Keratinocyte (primary cell): ENCODE measurements at regions not wholly inside any gene's neighbourhood (a gene's known extent, or its start where the extent isn't known, plus 50 kb on each side); places are given as distances from the start of the nearest gene placed in this dataset.

Experiments
- DNase-seq: peaks from one replicate; pipeline ENCODE4 v3.0.0-alpha.2; 2011; ENCODE audit warnings: low read depth, missing footprints, low spot score
- FAIRE-seq: peaks from 2 replicates; lab custom pipeline; 2011; peaks lifted over from hg19 to GRCh38; lab: Jason Lieb, UNC
- H2AFZ ChIP-seq: 2 replicates; pipeline ENCODE4 v1.6.0; 2012; ENCODE audit warnings: low read length, control low read depth, inconsistent platforms; ENCODE audit not compliant: control insufficient read depth
- H3K27ac ChIP-seq: 2 replicates; pipeline ENCODE4 v1.5.1; 2011; ENCODE audit warnings: low read length; ENCODE audit not compliant: control insufficient read depth, insufficient read depth
- H3K27me3 ChIP-seq: 3 replicates; pipeline ENCODE4 v1.6.0; 2011; ENCODE audit warnings: low read length; ENCODE audit not compliant: control insufficient read depth, insufficient read depth; ENCODE audit errors: extremely low read depth
- H3K36me3 ChIP-seq, 2 experiments: 2 replicates in 1 of 2; 3 replicates in 1 of 2; pipeline ENCODE4 v1.5.1; 2011; ENCODE audit warnings: low read length in 2 of 2, mild to moderate bottlenecking in 1 of 2; ENCODE audit not compliant: control insufficient read depth in 2 of 2, insufficient read depth in 2 of 2; ENCODE audit errors: extremely low read depth in 1 of 2
- H3K4me1 ChIP-seq: 3 replicates; pipeline ENCODE4 v1.5.1; 2011; ENCODE audit warnings: low read length; ENCODE audit not compliant: control insufficient read depth, insufficient read depth; ENCODE audit errors: extremely low read depth
- H3K4me2 ChIP-seq: 3 replicates; pipeline ENCODE4 v1.6.0; 2011; ENCODE audit warnings: low read depth, low read length; ENCODE audit not compliant: control insufficient read depth, insufficient read depth; ENCODE audit errors: extremely low read depth
- H3K4me3 ChIP-seq, 3 experiments: fragments of 200-600 bp in 1 of 3; sonication (generic) in 1 of 3; 2 replicates in 2 of 3; 3 replicates in 1 of 3; pipeline ENCODE4 v1.5.1; 2011 to 2016; ENCODE audit warnings: low read length in 3 of 3, mild to moderate bottlenecking in 3 of 3, control low read depth in 2 of 3, inconsistent platforms in 1 of 3, low read depth in 1 of 3, mixed read lengths in 1 of 3, mixed run types in 1 of 3, moderate library complexity in 1 of 3; ENCODE audit not compliant: control insufficient read depth in 2 of 3, insufficient read depth in 2 of 3; ENCODE audit errors: extremely low read depth in 1 of 3
- H3K79me2 ChIP-seq: 2 replicates; pipeline ENCODE4 v1.6.0; 2012; ENCODE audit warnings: low read length; ENCODE audit not compliant: control insufficient read depth, insufficient read depth
- H3K9ac ChIP-seq: 3 replicates; pipeline ENCODE4 v1.6.0; 2011; ENCODE audit warnings: low read length; ENCODE audit not compliant: control insufficient read depth, insufficient read depth; ENCODE audit errors: extremely low read depth
- H3K9me1 ChIP-seq: 3 replicates; pipeline ENCODE4 v1.6.0; 2011; ENCODE audit warnings: low read length; ENCODE audit not compliant: control insufficient read depth, insufficient read depth; ENCODE audit errors: extremely low read depth
- H3K9me3 ChIP-seq: 2 replicates; pipeline ENCODE4 v1.5.1; 2012; ENCODE audit warnings: low read depth, low read length; ENCODE audit not compliant: control insufficient read depth
- H4K20me1 ChIP-seq: 3 replicates; pipeline ENCODE4 v1.6.0; 2011; ENCODE audit warnings: low read length; ENCODE audit not compliant: control insufficient read depth, insufficient read depth; ENCODE audit errors: extremely low read depth
- EZH2 ChIP-seq: IDR thresholded peaks from one replicate; pipeline ENCODE4 v1.6.1; 2012; ENCODE audit warnings: inconsistent platforms, mild to moderate bottlenecking, low read length, moderate library complexity
- dilution Hi-C: fragments of 300-500 bp; cut with MboI; formaldehyde crosslinking; loops from one replicate; pipeline ENCODE4 v1.7.0; 2020; ENCODE audit warnings: low sequenced_read_pairs; ENCODE audit not compliant: extremely low pct_ligation_motif_present
- TF ChIP-seq, protein P1 (sequence below), 3 experiments: IDR thresholded peaks in 1 of 3; conservative IDR thresholded peaks in 1 of 3; optimal IDR thresholded peaks in 1 of 3; 2 replicates in 2 of 3; 3 replicates in 1 of 3; pipeline versions ENCODE3 to v1.5.1; 2011; ENCODE audit warnings: low read length in 3 of 3, mild to moderate bottlenecking in 3 of 3, moderate library complexity in 2 of 3, control low read depth in 1 of 3, inconsistent platforms in 1 of 3; ENCODE audit not compliant: insufficient read depth in 2 of 3; ENCODE audit errors: extremely low read depth in 1 of 3

- H3K27ac ChIP-seq: no peak overlapping the region
- DNase-seq: no peak
Measured at GRCh38 chr12:126309278-126309677, 1244.0 kb downstream of the AACS start.

DNA sequence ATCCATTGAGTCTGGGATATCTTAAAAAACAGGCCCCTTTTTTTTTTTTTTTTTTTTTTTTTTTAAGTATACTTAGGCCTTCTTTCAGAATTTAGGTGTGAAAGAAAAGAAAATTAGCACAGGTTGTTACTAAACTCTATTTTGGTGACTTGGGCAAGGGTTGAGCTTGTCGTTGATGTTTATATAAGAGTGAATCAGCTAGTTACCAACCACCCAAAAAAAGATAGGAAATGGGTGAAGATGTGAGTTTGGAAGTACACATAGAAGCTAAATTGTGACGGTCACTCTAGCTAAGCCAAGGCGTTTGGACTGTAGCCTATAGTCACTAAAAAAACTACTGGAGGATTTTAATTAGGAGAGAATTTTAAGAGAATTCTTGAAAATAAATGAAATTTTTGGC is 1247.2 kb downstream of the AACS start:
- H3K9me3 ChIP-seq: no peaks in the 10 kb centered on the region
- H3K9ac ChIP-seq: no peak overlapping the region
- TF ChIP-seq EZH2: no peak
- H3K27me3 ChIP-seq: no peaks in the 10 kb centered on the region
- H3K79me2 ChIP-seq: no peaks in the 10 kb centered on the region
- H3K36me3 ChIP-seq: no peaks in the 10 kb centered on the region
- no peak overlapping the region for H3K4me3 ChIP-seq
- no peak for FAIRE-seq
- H3K4me2 ChIP-seq: no peak overlapping the region
- dilution Hi-C loops: no loop called here
- H3K9me1 ChIP-seq: no peaks in the 10 kb centered on the region
- H3K4me1 ChIP-seq: no peaks in the 10 kb centered on the region
- DNase-seq: no peak
- H2AFZ ChIP-seq: no peak overlapping the region
- no peak overlapping the region for H3K27ac ChIP-seq
- H4K20me1 ChIP-seq: no peaks in the 10 kb centered on the region

More at GRCh38 chr12:126309278-126309677, 1244.0 kb downstream of the AACS start:
- H3K4me1 ChIP-seq: no peaks in the 10 kb centered on the region
- H3K36me3 ChIP-seq: no peaks in the 10 kb centered on the region
- no peaks in the 10 kb centered on the region for H3K27me3 ChIP-seq
- no peak overlapping the region for H2AFZ ChIP-seq
- H3K9ac ChIP-seq: no peak overlapping the region
- no peak overlapping the region for H3K4me2 ChIP-seq
- FAIRE-seq: no peak
- H3K9me3 ChIP-seq: no peaks in the 10 kb centered on the region
- H3K4me3 ChIP-seq: no peak overlapping the region
- dilution Hi-C loops: no loop called here
- no peak for TF ChIP-seq EZH2
- TF ChIP-seq, protein P1, sequence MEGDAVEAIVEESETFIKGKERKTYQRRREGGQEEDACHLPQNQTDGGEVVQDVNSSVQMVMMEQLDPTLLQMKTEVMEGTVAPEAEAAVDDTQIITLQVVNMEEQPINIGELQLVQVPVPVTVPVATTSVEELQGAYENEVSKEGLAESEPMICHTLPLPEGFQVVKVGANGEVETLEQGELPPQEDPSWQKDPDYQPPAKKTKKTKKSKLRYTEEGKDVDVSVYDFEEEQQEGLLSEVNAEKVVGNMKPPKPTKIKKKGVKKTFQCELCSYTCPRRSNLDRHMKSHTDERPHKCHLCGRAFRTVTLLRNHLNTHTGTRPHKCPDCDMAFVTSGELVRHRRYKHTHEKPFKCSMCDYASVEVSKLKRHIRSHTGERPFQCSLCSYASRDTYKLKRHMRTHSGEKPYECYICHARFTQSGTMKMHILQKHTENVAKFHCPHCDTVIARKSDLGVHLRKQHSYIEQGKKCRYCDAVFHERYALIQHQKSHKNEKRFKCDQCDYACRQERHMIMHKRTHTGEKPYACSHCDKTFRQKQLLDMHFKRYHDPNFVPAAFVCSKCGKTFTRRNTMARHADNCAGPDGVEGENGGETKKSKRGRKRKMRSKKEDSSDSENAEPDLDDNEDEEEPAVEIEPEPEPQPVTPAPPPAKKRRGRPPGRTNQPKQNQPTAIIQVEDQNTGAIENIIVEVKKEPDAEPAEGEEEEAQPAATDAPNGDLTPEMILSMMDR (optimal IDR thresholded peaks at IDR 0.05 in 1 of 3, IDR thresholded peaks at IDR 0.05 in 1 of 3, conservative IDR thresholded peaks at IDR 0.05 in 1 of 3; ENCODE audit: extremely low read depth in 1 of 3, insufficient read depth in 2 of 3, low read length in 3 of 3): no peak
- no peaks in the 10 kb centered on the region for H3K9me1 ChIP-seq
- H4K20me1 ChIP-seq: no peaks in the 10 kb centered on the region
- no peaks in the 10 kb centered on the region for H3K79me2 ChIP-seq

- Histone ChIP-seq H3K79me2 (no peaks in the 10 kb centered on the region), H3K4me3 (no peak overlapping the region), H4K20me1 (no peaks in the 10 kb centered on the region), H3K9ac (no peak overlapping the region), H3K9me1 (no peaks in the 10 kb centered on the region), H3K4me1 (no peaks in the 10 kb centered on the region), H3K4me2 (no peak overlapping the region), H3K27ac (no peak overlapping the region), H3K27me3 (no peaks in the 10 kb centered on the region), H3K36me3 (no peaks in the 10 kb centered on the region), H2AFZ (no peak overlapping the region), H3K9me3 (no peaks in the 10 kb centered on the region)
- FAIRE-seq: no peak
- no peak for DNase-seq
- TF ChIP-seq EZH2: no peak
- TF ChIP-seq, protein P1 (optimal IDR thresholded peaks at IDR 0.05 in 1 of 3, IDR thresholded peaks at IDR 0.05 in 1 of 3, conservative IDR thresholded peaks at IDR 0.05 in 1 of 3; ENCODE audit: extremely low read depth in 1 of 3, insufficient read depth in 2 of 3, low read length in 3 of 3): no peak
- dilution Hi-C loops: no loop called here
Measured at GRCh38 chr12:126316411-126316810, 1251.2 kb downstream of the AACS start.
